ENCODE measurements at regions not wholly inside any gene's neighbourhood (a gene's known extent, or its start where the extent isn't known, plus 50 kb on each side); places are given as distances from the start of the nearest gene placed in this dataset.

GRCh38 chr4:31125496-31125895 is 405.3 kb downstream of the PCDH7 start:
- intact Hi-C loops (cut with micrococcal nuclease) = no loop called here
- no peak for ATAC-seq

GRCh38 chr4:31126881-31127398 is 406.8 kb downstream of the PCDH7 start:
- no peak for ATAC-seq
- intact Hi-C loops (cut with micrococcal nuclease) = no loop called here
- DNase-seq = no peak

More at GRCh38 chr4:31125496-31125895, 405.3 kb downstream of the PCDH7 start:
- DNase-seq = no peak

GRCh38 chr4:31130930-31131329 is 410.8 kb downstream of the PCDH7 start:
- intact Hi-C loops (cut with micrococcal nuclease) = no loop called here
- no peak for ATAC-seq

GRCh38 chr4:31134720-31135119 is 414.6 kb downstream of the PCDH7 start:
- ATAC-seq = peak; percentile 95
- intact Hi-C loops (cut with micrococcal nuclease) = no loop called here

More at GRCh38 chr4:31130930-31131329, 410.8 kb downstream of the PCDH7 start:
- no peak for DNase-seq

GRCh38 chr4:31139767-31140166 is 419.6 kb downstream of the PCDH7 start:
- intact Hi-C loops (cut with micrococcal nuclease) = no loop called here
- ATAC-seq = no peak

More at GRCh38 chr4:31134720-31135119, 414.6 kb downstream of the PCDH7 start:
- no peak for DNase-seq

GRCh38 chr4:31141095-31141831 is 421.1 kb downstream of the PCDH7 start:
- DNase-seq = no peak
- intact Hi-C loops (cut with micrococcal nuclease) = no loop called here
- no peak for ATAC-seq

More at GRCh38 chr4:31139767-31140166, 419.6 kb downstream of the PCDH7 start:
- no peak for DNase-seq

- DNase-seq (no peak), ATAC-seq (no peak)
- intact Hi-C loops (cut with micrococcal nuclease) = no loop called here
These were observed 421.6 kb downstream of the PCDH7 start for GRCh38 chr4:31141832-31142142.

- ATAC-seq (no peak), DNase-seq (no peak)
- intact Hi-C loops (cut with micrococcal nuclease) = no loop called here
These were observed 426.2 kb downstream of the PCDH7 start for GRCh38 chr4:31146366-31146765.

GRCh38 chr4:31148990-31149389 is 428.8 kb downstream of the PCDH7 start:
- no peak for DNase-seq
- intact Hi-C loops (cut with micrococcal nuclease) = no loop called here
- ATAC-seq = no peak

- no peak for DNase-seq
- intact Hi-C loops (cut with micrococcal nuclease) = no loop called here
- ATAC-seq = no peak
These were observed 436.1 kb downstream of the PCDH7 start for GRCh38 chr4:31156221-31156620.

- intact Hi-C loops (cut with micrococcal nuclease) = no loop called here
- DNase-seq = no peak
These were observed 440.0 kb downstream of the PCDH7 start for GRCh38 chr4:31160146-31160545.

GRCh38 chr4:31169846-31170245 is 449.7 kb downstream of the PCDH7 start:
- intact Hi-C loops (cut with micrococcal nuclease) = no loop called here
- no peak for ATAC-seq
- DNase-seq = no peak

More at GRCh38 chr4:31160146-31160545, 440.0 kb downstream of the PCDH7 start:
- ATAC-seq = no peak

- DNase-seq = no peak
- ATAC-seq = no peak
- intact Hi-C loops (cut with micrococcal nuclease) = no loop called here
These were observed 451.2 kb downstream of the PCDH7 start for GRCh38 chr4:31171362-31171761.

GRCh38 chr4:31175242-31175910 is 455.2 kb downstream of the PCDH7 start:
- DNase-seq = no peak
- intact Hi-C loops (cut with micrococcal nuclease) = no loop called here

GRCh38 chr4:31183256-31183655 is 463.1 kb downstream of the PCDH7 start:
- intact Hi-C loops (cut with micrococcal nuclease) = no loop called here
- ATAC-seq = no peak
- DNase-seq = no peak

More at GRCh38 chr4:31175242-31175910, 455.2 kb downstream of the PCDH7 start:
- no peak for ATAC-seq

GRCh38 chr4:31185014-31185585 is 464.9 kb downstream of the PCDH7 start:
- DNase-seq (no peak), ATAC-seq (no peak)
- intact Hi-C loops (cut with micrococcal nuclease) = no loop called here

GRCh38 chr4:31187979-31188378 is 467.8 kb downstream of the PCDH7 start:
- intact Hi-C loops (cut with micrococcal nuclease) = no loop called here
- DNase-seq (no peak), ATAC-seq (no peak)

GRCh38 chr4:31189938-31190337 is 469.8 kb downstream of the PCDH7 start:
- intact Hi-C loops (cut with micrococcal nuclease) = no loop called here
- DNase-seq = no peak
- ATAC-seq = no peak

- ATAC-seq (no peak), DNase-seq (no peak)
- intact Hi-C loops (cut with micrococcal nuclease) = no loop called here
These were observed 470.5 kb downstream of the PCDH7 start for GRCh38 chr4:31190671-31191070.

- DNase-seq (no peak), ATAC-seq (peak; percentile 80)
- intact Hi-C loops (cut with micrococcal nuclease) = no loop called here
These were observed 472.2 kb downstream of the PCDH7 start for GRCh38 chr4:31192341-31192740.

All from left ventricle myocardium superior (tissue), 1 donor.